Hematopoietic multipotent progenitor cell treated with erythropoietin and hydrocortisone succinate and interleukin-3 and kit ligand, for 15 days (in vitro differentiated cells): ENCODE measurements at regions not wholly inside any gene's neighbourhood (a gene's known extent, or its start where the extent isn't known, plus 50 kb on each side); places are given as distances from the start of the nearest gene placed in this dataset.
"Not testable (repeated sequence)": the region's sequence is repeated elsewhere in the genome, so short reads cannot be mapped to it uniquely, and the experiment has no call there.

Source experiments
- DNase-seq: peaks from one replicate; pipeline ENCODE4 v3.0.0-alpha.2; 2015; ENCODE audit warnings: low spot score

DNA sequence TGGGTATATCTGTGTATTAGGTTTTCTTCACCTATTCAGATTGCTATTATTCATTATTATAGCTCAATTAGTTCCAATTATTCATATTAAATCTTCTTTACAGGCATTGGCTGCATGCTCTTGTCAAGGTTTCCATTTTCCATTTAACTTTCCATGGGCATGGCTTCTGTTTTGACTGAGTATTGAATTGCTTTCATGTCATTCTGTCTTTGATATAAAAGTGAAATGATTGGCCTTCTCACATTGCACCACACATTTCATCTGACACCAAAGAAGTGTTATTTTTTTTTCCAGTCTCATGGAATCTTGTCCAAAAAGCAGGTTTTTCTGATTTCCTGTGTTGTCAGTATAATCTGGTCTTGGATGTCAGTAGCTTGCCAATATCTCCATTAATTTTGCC, 1244.3 kb downstream of the RAPGEF2 start:
- no peak for DNase-seq

DNA sequence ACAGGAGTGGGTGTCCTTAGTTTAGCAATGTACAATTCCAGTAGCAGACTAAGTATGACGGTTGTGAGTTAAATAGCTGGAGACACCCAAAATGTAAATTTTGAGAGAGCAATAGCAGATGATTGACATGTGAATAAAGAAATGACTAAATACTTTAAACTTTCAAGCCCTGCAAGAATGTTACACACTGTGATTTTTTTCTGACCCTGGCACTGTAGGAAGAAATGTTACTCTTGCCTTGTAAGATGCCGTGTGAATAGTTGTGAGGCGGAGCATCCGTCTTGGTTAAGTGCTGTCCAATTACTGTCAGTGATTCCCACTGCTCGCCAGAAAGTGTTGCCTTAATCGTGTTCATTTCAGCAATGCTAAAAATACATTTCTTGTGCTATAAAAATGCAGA, 1248.1 kb downstream of the RAPGEF2 start:
- DNase-seq, result no peak

DNA sequence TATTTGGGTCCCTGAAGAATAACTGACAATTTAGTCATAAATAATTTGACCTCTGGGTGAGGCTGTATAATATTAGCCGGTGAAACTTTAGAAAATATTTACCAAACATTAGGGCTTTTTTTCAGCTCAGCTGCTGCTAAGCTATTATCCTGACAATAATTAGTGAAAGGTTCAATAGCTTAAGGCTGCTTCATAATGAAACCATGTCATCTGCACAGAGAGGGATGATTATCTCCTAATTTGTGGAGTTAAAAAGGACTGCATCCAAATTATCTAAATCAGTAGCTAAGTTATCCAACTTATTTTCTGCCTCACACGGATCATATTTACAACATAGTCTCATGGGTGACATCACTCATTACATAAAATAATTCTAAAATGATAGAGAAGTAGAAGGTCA, 1249.8 kb downstream of the RAPGEF2 start:
- no peak for DNase-seq

GRCh38 chr4:160353548-160353947, 1250.7 kb downstream of the RAPGEF2 start:
- no peak for DNase-seq

- no peak for DNase-seq
These were observed 1259.6 kb downstream of the RAPGEF2 start for GRCh38 chr4:160362478-160362877.

GRCh38 chr4:160364217-160364616, 1261.3 kb downstream of the RAPGEF2 start:
- DNase-seq, result no peak

GRCh38 chr4:160364665-160365064, 1261.8 kb downstream of the RAPGEF2 start:
- DNase-seq, result not testable (repeated sequence)

DNA sequence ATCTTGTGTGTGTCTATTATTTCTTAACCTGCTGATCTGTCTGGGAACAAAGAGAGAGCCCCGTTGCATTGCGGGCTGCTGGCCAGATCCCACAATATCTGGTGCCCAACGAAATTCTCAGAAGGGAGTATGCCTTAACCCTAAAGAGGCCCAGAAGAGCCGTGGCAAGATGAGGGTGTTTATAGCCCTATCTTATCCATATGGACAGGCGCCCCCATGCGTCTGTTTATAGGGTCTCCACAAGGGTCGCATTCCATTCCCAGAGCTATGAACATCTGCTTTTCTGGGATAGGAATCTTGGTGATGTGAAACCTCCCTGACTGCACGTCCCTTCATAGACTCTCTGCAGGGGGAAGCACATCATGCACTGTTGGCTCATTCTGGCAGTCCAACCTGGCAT, 1262.5 kb downstream of the RAPGEF2 start:
- not testable (repeated sequence) for DNase-seq

- DNase-seq, result no peak
These were observed 1267.2 kb downstream of the RAPGEF2 start for GRCh38 chr4:160370046-160370445.

- no peak for DNase-seq
These were observed 1268.6 kb downstream of the RAPGEF2 start for GRCh38 chr4:160371446-160371845.

DNA sequence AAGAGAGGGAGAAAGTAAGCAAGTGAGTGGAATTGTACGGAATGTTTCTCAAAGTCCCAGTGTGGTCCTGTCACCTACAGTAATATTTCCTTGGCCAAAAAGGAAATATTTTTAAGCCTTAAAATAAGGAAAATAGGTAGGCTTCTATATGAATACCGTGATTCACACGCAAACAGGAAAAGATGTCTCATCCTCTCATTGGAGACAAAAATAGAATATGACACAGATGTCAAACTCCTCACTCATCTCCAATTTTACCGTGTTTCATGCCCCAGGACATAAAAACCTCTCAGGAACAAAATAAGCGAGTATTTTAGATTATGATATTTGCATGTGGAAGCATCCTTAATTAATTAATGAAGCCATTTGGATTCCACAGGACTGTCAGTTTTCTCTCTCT, 1269.5 kb downstream of the RAPGEF2 start:
- DNase-seq, result no peak

GRCh38 chr4:160373911-160374310, 1271.0 kb downstream of the RAPGEF2 start:
- no peak for DNase-seq

DNA sequence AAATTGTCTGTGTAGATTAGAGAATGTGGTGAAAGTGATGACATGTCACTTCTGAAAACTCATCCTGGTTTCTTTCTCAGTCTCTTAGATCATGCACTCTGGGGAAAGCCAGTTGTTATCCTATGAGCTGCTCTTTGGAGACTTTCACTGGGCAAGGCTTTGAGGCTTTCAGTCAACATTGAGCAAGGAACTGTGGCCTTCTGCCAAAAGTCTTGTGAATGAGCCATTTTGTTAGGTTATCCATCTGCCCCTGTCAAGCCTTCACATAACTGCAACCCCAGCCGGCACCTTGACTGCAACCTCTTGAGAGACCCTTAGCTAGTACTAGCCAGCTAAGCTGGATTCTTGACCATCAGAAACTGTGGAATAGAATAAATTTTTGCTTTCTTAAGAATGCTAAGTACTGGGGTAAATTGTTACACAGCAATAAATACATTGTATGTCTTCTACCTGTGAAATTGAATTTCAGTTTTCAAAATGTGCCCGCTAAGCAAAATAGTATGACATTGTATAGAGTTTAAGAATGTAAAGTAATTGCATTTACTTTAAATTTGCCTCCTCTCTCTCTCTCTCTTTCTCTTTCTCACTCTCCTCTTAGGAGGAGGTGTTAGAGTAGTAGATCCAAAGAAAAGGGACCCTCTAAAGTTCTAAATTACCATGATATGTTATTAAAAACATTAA, 1273.0 kb downstream of the RAPGEF2 start:
- no peak for DNase-seq

GRCh38 chr4:160386846-160387245, 1284.0 kb downstream of the RAPGEF2 start:
- DNase-seq, result no peak

DNA sequence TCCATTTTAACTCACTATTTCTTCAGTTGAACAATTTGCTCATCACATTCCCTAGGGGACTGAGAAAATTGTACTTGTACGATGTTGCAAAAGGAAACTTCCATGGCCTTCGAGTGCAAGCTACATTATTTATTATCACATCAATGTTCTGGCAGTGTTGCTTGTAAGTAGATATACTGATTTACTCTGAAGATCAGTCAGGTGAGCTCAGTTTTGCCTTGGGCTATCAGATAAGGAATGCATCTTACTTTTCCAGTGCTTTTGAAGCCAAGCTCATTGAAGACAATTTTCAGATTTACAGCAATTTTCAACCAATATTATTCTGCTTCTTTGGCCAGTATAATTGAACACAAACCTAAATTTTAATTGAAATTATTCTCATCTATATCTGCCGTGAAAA, 1296.9 kb downstream of the RAPGEF2 start:
- no peak for DNase-seq

DNA sequence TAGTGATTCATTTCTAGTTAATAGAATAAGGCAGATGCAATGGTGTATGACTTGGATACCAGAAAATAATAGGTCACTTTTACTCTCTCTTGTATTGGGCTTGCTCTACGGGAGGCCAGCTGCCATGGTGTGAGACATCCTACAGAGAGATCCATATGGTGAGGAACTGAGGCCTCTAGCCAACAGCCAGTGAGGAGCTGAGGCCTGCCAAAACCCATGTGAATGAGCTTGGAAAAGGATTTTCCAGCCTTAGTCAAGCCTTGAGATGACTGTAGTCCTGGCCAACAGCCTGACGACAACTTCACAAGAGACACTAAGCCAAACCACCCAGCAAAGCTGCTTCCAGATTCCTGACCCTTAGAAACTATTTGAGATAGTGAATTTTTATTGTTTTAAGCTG, 1300.2 kb downstream of the RAPGEF2 start:
- no peak for DNase-seq

DNA sequence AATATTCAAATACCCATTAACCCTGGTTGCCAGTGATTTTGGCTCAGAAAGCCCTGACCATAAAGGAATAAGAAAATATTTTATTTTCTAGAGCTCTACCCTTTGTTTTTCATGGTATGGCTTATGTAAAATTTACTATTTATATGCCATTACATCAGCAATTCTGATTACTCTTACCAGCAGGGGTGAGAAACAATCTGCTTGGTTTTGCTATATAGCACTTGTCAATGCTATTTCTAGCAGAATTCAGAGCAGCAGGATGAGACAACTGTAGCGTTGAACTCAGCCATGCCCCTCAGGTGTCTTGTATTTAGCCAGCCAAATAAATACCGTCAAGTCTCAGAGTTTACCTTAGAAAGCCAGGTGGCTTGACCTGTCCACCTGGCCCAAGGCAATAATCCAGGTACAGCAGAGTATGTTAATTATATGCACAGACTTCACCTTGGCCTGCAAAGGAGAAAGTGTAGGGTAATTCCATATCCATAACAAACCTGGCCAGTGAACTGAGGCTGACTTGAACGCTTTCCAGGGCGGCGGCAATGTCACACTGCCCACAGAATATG, 1303.5 kb downstream of the RAPGEF2 start:
- DNase-seq, result no peak

DNA sequence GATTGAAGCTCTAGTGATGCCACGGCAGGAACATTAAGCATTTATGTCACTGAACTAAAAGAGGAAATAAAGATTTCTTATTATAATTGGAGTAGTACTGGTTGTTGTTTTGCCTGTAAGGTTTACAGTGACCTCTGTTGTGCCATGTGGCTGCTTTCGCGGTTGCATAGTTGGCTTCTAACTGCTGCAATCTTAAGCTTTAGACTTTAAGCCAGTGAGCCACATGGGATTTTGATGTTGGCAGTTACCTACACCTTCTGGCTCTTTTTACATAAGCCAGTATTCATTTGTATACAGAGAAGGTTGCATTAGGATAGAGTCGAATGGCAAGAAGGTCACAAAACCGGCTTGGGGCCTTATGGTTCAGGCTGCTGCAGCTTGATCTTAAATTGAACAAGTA, 1311.6 kb downstream of the RAPGEF2 start:
- no peak for DNase-seq

DNA sequence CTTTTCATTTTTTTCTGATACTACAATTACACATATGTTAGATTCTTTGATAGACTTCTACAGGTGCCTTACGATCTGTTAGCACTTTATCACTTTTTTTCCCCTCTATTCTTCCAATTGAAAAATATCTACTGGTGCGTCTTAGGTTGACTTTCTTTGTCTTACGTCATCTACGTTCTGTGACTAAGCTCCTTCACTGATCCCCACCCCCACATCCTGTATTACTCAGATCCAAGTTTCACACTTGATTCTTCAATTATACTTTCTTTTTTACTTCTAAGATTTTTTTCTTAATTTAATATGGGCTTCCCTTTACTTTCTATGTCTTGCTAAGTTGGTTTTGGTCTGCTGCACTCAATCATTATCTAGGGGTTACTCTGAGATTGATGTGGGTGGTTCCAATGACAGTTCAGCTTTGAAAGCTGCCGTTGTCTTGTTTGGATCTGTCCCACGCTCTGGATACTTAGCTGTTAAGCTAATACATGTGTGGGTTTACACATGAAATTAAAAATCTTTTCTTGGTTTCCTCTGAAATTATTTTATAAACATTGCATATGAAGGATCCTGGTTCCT, 1321.1 kb downstream of the RAPGEF2 start:
- no peak for DNase-seq

GRCh38 chr4:160426233-160426632, 1323.4 kb downstream of the RAPGEF2 start:
- DNase-seq, result no peak

- no peak for DNase-seq
These were observed 1348.0 kb downstream of the RAPGEF2 start for GRCh38 chr4:160450876-160451275.

DNA sequence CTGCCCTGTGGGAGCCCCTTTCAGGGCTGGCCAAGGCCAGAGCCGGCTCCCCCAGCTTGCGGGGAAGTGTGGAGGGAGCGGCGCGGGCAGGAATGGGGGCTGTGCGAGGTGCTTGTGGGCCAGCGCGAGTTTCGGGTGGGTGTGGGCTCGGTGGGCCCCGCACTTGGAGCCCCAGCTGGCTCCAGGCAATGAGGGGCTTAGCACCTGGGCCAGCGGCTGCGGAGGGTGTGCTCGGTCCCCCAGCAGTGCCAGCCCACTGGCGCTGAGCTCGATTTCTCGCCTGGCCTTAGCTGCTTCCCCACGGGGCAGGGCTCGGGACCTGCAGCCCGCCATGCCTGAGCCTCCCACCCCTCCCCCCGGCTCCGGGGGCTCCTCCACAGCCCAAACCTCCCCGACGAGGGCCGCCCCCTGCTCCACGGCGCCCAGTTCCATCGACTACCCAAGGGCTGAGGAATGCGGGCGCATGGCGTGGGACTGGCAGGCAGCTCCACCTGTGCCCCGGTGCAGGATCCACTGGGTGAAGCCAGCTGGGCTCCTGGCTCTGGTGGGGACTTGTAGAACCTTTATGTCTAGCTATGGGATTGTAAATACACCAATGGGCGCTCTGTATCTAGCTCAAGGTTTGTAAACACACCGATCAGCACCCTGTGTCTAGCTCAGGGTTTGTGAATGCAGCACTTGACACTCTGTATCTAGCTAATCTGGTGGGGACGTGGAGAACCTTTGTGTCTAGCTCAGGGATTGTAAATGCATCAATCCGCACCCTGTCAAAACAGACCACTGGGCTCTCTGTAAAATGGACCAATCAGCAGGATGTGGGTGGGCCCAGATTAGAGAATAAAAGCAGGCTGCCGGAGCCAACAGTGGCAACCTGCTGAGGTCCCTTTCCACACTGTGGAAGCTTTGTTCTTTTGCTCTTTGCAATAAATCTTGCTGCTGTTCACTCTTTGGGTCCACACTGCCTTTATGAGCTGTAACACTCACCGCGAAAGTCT, 1379.1 kb downstream of the RAPGEF2 start:
- DNase-seq, result not testable (repeated sequence)
